HL-60 (cell line): ENCODE measurements at regions not wholly inside any gene's neighbourhood (a gene's known extent, or its start where the extent isn't known, plus 50 kb on each side); places are given as distances from the start of the nearest gene placed in this dataset.

Source experiments
- CTCF ChIP-seq: IDR thresholded peaks from one replicate; pipeline ENCODE4 v1.5.1; 2011; ENCODE audit warnings: low read length, control low read depth, inconsistent platforms; ENCODE audit not compliant: insufficient read depth
- GABPA ChIP-seq: IDR thresholded peaks from 2 replicates; pipeline ENCODE4 v1.6.1; 2012; ENCODE audit warnings: low read depth
- POLR2AphosphoS5 ChIP-seq: IDR thresholded peaks from 2 replicates; pipeline ENCODE4 v1.6.1; 2012; ENCODE audit warnings: low read depth
- REST ChIP-seq: IDR thresholded peaks from 2 replicates; pipeline ENCODE4 v1.6.1; 2012; ENCODE audit warnings: low read depth; ENCODE audit not compliant: insufficient replicate concordance
- SPI1 ChIP-seq: IDR thresholded peaks from 2 replicates; pipeline ENCODE4 v1.6.1; 2012; ENCODE audit warnings: low read depth, mild to moderate bottlenecking, borderline replicate concordance

GRCh38 chr3:127497676-127498075 lies 92.9 kb downstream of the TPRA1 start:
- TF ChIP-seq REST (no peak), CTCF (no peak), GABPA (no peak), POLR2AphosphoS5 (no peak), SPI1 (no peak)
